Liver (tissue), 8 donors: ENCODE measurements at regions not wholly inside any gene's neighbourhood (a gene's known extent, or its start where the extent isn't known, plus 50 kb on each side); places are given as distances from the start of the nearest gene placed in this dataset.

Experiments used
- DNase-seq: peaks from one replicate; pipeline ENCODE4 v3.0.0-alpha.2; 2017; ENCODE audit warnings: low spot score
- H3K27ac ChIP-seq, 2 donors: one replicate each; pipeline ENCODE4 v1.7.0; 2013; ENCODE audit warnings: inconsistent platforms in 2 of 2, low read length in 2 of 2, control low read depth in 1 of 2, low read depth in 1 of 2, mild to moderate bottlenecking in 1 of 2
- H3K27me3 ChIP-seq, 4 donors: one replicate each; pipeline versions ENCODE4 v1.6.1 to v1.7.0; 2013; ENCODE audit warnings: low read length in 3 of 4, inconsistent platforms in 1 of 4, mild to moderate bottlenecking in 1 of 4, moderate library complexity in 1 of 4; ENCODE audit not compliant: control insufficient read depth in 4 of 4, insufficient read depth in 4 of 4
- H3K36me3 ChIP-seq, 4 donors: one replicate each; pipeline versions ENCODE4 v1.6.1 to v1.7.0; 2013; ENCODE audit warnings: low read length in 3 of 4, mild to moderate bottlenecking in 3 of 4, low read depth in 1 of 4, moderate library complexity in 1 of 4; ENCODE audit not compliant: control insufficient read depth in 4 of 4, insufficient read depth in 3 of 4
- H3K4me1 ChIP-seq, 4 donors: one replicate each; pipeline versions ENCODE4 v1.6.1 to v1.7.0; 2013; ENCODE audit warnings: low read length in 3 of 4, mild to moderate bottlenecking in 3 of 4, moderate library complexity in 1 of 4; ENCODE audit not compliant: control insufficient read depth in 4 of 4, insufficient read depth in 4 of 4
- H3K4me3 ChIP-seq, 3 donors: one replicate each; pipeline versions ENCODE4 v1.6.1 to v1.7.0; 2013; ENCODE audit warnings: low read length in 3 of 3, control low read depth in 1 of 3, low read depth in 1 of 3, mild to moderate bottlenecking in 1 of 3
- H3K9ac ChIP-seq, 2 donors: one replicate each; pipeline ENCODE4 v1.7.0; 2013; ENCODE audit warnings: low read length in 2 of 2, mild to moderate bottlenecking in 2 of 2, moderate library complexity in 2 of 2, control low read depth in 1 of 2, low read depth in 1 of 2
- H3K9me3 ChIP-seq, 4 donors: one replicate each; pipeline versions ENCODE4 v1.6.1 to v1.7.0; 2013; ENCODE audit warnings: low read length in 3 of 4; ENCODE audit not compliant: control insufficient read depth in 4 of 4
- EGR1 ChIP-seq, 2 donors: IDR thresholded peaks; 2 replicates each; pipeline ENCODE4 v1.6.1; 2016 to 2018; ENCODE audit warnings: antibody characterized with exemption in 2 of 2, low read depth in 2 of 2
- FOXA1 ChIP-seq: IDR thresholded peaks from 2 replicates; pipeline ENCODE4 v1.6.1; 2016; ENCODE audit warnings: antibody characterized with exemption
- FOXA2 ChIP-seq: IDR thresholded peaks from 2 replicates; pipeline ENCODE4 v1.6.1; 2016; ENCODE audit warnings: antibody characterized with exemption
- GABPA ChIP-seq, 2 donors: IDR thresholded peaks in 1 of 2; conservative IDR thresholded peaks in 1 of 2; 2 replicates each; pipeline ENCODE4 v1.6.1; 2016; ENCODE audit warnings: antibody characterized with exemption in 2 of 2, mild to moderate bottlenecking in 1 of 2, moderate library complexity in 1 of 2
- HNF4A ChIP-seq, 2 donors: conservative IDR thresholded peaks; 2 replicates each; pipeline ENCODE4 v1.6.1; 2016; ENCODE audit warnings: antibody characterized with exemption in 2 of 2, mild to moderate bottlenecking in 2 of 2
- HNF4G ChIP-seq: IDR thresholded peaks from 2 replicates; pipeline ENCODE4 v1.6.1; 2016; ENCODE audit warnings: antibody characterized with exemption
- JUND ChIP-seq, 2 donors: IDR thresholded peaks; 2 replicates each; pipeline ENCODE4 v1.6.1; 2016; ENCODE audit warnings: antibody characterized with exemption in 2 of 2
- NR2F2 ChIP-seq: IDR thresholded peaks from 2 replicates; pipeline ENCODE4 v1.6.1; 2016; ENCODE audit warnings: antibody characterized with exemption
- RAD21 ChIP-seq, 2 donors: IDR thresholded peaks; 2 replicates each; pipeline ENCODE4 v1.6.1; 2016; ENCODE audit warnings: antibody characterized with exemption in 2 of 2, mild to moderate bottlenecking in 2 of 2
- RXRA ChIP-seq, 2 donors: IDR thresholded peaks; 2 replicates each; pipeline ENCODE4 v1.6.1; 2017 to 2018; ENCODE audit warnings: antibody characterized with exemption in 2 of 2, mild to moderate bottlenecking in 1 of 2
- SP1 ChIP-seq: IDR thresholded peaks from 2 replicates; pipeline ENCODE4 v1.6.1; 2018; ENCODE audit warnings: antibody characterized with exemption, mild to moderate bottlenecking
- TAF1 ChIP-seq: conservative IDR thresholded peaks from 2 replicates; pipeline ENCODE4 v1.6.1; 2016; ENCODE audit warnings: antibody characterized with exemption, mild to moderate bottlenecking
- YY1 ChIP-seq: IDR thresholded peaks from 2 replicates; pipeline ENCODE4 v1.6.1; 2016; ENCODE audit warnings: antibody characterized with exemption, mild to moderate bottlenecking
- WGBS: extraction: QIAGEN DNeasy Blood & Tissue Kit; methylation state at CpG from one replicate; pipeline ENCODE4 v1.1.7; 2013; 5-methylcytosine and 5-hydroxymethylcytosine counted together
- TF ChIP-seq, protein P1 (sequence below): IDR thresholded peaks from 2 replicates; pipeline ENCODE4 v1.6.1; 2016; ENCODE audit warnings: antibody characterized with exemption
- TF ChIP-seq, protein P2 (sequence below): IDR thresholded peaks from 2 replicates; pipeline ENCODE4 v1.6.1; 2016; ENCODE audit warnings: antibody characterized with exemption, mild to moderate bottlenecking
- TF ChIP-seq, protein P3 (sequence below): fragments of 150-350 bp; IDR thresholded peaks from 2 replicates; pipeline ENCODE4 v1.5.1; 2017; ENCODE audit warnings: improper control_type of control experiment, low read depth, low read length; ENCODE audit not compliant: missing input control
- TF ChIP-seq, protein P4 (sequence below): IDR thresholded peaks from 2 replicates; pipeline ENCODE4 v1.6.1; 2016; ENCODE audit warnings: antibody characterized with exemption
- TF ChIP-seq, protein P5 (sequence below): IDR thresholded peaks from 2 replicates; pipeline ENCODE4 v1.6.1; 2016; ENCODE audit warnings: antibody characterized with exemption
- donor health status: healthy.
- donor health status: healthy.
- donor health status: healthy.
- donor health status: healthy.
- donor health status: healthy.

DNA sequence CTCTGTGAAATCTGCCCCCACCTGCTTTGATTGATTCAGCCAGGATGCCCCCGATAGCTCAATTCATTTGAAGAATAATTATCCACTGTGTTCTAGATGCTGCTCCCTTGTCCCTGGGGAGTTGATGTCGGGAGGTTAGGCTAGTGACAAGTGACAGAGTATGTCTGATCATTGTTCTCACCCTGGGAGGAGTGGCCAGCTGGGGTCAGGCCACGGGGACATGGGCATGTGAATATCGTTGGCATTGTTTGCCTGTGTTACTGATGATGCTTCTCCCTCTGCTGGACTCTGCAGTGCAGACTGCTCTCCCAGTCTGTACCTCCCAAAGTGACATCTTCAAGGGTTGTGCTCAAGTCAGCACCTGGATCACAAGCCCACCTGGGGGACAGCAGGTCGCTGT, 89.9 kb upstream of the C16orf82 start:
- no peak overlapping the region for H3K4me3 ChIP-seq
- no peaks in the 10 kb centered on the region for H3K36me3 ChIP-seq
- H3K9me3 ChIP-seq = no peaks in the 10 kb centered on the region
- H3K27ac ChIP-seq = no peak overlapping the region
- H3K4me1 ChIP-seq = no peaks in the 10 kb centered on the region
- DNase-seq = no peak
- no peak overlapping the region for H3K9ac ChIP-seq
- TF ChIP-seq EGR1 (IDR thresholded peaks at IDR 0.05; ENCODE audit: low read depth in 2 of 2) (no peak), FOXA2 (no peak), HNF4A (conservative IDR thresholded peaks at IDR 0.05) (no peak), SP1 (no peak), NR2F2 (no peak), JUND (IDR thresholded peaks at IDR 0.05) (no peak), TAF1 (no peak), GABPA (IDR thresholded peaks at IDR 0.05 in 1 of 2, conservative IDR thresholded peaks at IDR 0.05 in 1 of 2) (no peak), HNF4G (no peak), YY1 (no peak), RXRA (IDR thresholded peaks at IDR 0.05) (no peak), RAD21 (IDR thresholded peaks at IDR 0.05) (no peak), FOXA1 (no peak)
- TF ChIP-seq, protein P1, sequence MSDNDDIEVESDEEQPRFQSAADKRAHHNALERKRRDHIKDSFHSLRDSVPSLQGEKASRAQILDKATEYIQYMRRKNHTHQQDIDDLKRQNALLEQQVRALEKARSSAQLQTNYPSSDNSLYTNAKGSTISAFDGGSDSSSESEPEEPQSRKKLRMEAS = no peak
- TF ChIP-seq, protein P2, sequence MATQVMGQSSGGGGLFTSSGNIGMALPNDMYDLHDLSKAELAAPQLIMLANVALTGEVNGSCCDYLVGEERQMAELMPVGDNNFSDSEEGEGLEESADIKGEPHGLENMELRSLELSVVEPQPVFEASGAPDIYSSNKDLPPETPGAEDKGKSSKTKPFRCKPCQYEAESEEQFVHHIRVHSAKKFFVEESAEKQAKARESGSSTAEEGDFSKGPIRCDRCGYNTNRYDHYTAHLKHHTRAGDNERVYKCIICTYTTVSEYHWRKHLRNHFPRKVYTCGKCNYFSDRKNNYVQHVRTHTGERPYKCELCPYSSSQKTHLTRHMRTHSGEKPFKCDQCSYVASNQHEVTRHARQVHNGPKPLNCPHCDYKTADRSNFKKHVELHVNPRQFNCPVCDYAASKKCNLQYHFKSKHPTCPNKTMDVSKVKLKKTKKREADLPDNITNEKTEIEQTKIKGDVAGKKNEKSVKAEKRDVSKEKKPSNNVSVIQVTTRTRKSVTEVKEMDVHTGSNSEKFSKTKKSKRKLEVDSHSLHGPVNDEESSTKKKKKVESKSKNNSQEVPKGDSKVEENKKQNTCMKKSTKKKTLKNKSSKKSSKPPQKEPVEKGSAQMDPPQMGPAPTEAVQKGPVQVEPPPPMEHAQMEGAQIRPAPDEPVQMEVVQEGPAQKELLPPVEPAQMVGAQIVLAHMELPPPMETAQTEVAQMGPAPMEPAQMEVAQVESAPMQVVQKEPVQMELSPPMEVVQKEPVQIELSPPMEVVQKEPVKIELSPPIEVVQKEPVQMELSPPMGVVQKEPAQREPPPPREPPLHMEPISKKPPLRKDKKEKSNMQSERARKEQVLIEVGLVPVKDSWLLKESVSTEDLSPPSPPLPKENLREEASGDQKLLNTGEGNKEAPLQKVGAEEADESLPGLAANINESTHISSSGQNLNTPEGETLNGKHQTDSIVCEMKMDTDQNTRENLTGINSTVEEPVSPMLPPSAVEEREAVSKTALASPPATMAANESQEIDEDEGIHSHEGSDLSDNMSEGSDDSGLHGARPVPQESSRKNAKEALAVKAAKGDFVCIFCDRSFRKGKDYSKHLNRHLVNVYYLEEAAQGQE = no peak
- TF ChIP-seq, protein P3, sequence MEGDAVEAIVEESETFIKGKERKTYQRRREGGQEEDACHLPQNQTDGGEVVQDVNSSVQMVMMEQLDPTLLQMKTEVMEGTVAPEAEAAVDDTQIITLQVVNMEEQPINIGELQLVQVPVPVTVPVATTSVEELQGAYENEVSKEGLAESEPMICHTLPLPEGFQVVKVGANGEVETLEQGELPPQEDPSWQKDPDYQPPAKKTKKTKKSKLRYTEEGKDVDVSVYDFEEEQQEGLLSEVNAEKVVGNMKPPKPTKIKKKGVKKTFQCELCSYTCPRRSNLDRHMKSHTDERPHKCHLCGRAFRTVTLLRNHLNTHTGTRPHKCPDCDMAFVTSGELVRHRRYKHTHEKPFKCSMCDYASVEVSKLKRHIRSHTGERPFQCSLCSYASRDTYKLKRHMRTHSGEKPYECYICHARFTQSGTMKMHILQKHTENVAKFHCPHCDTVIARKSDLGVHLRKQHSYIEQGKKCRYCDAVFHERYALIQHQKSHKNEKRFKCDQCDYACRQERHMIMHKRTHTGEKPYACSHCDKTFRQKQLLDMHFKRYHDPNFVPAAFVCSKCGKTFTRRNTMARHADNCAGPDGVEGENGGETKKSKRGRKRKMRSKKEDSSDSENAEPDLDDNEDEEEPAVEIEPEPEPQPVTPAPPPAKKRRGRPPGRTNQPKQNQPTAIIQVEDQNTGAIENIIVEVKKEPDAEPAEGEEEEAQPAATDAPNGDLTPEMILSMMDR = no peak
- TF ChIP-seq, protein P4, sequence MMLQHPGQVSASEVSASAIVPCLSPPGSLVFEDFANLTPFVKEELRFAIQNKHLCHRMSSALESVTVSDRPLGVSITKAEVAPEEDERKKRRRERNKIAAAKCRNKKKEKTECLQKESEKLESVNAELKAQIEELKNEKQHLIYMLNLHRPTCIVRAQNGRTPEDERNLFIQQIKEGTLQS = no peak
- TF ChIP-seq, protein P5, sequence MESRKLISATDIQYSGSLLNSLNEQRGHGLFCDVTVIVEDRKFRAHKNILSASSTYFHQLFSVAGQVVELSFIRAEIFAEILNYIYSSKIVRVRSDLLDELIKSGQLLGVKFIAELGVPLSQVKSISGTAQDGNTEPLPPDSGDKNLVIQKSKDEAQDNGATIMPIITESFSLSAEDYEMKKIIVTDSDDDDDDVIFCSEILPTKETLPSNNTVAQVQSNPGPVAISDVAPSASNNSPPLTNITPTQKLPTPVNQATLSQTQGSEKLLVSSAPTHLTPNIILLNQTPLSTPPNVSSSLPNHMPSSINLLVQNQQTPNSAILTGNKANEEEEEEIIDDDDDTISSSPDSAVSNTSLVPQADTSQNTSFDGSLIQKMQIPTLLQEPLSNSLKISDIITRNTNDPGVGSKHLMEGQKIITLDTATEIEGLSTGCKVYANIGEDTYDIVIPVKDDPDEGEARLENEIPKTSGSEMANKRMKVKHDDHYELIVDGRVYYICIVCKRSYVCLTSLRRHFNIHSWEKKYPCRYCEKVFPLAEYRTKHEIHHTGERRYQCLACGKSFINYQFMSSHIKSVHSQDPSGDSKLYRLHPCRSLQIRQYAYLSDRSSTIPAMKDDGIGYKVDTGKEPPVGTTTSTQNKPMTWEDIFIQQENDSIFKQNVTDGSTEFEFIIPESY = no peak
- 68% methylated on average over 5 of the region's 5 CpGs for WGBS
- no peaks in the 10 kb centered on the region for H3K27me3 ChIP-seq
